PC-3 (cell line): ENCODE measurements at regions not wholly inside any gene's neighbourhood (a gene's known extent, or its start where the extent isn't known, plus 50 kb on each side); places are given as distances from the start of the nearest gene placed in this dataset.

Experiments used
- ATAC-seq: fragments of 200-7000 bp; cut with Tn5 transposase; 2 replicates; pipeline ENCODE4 v1.9.1; 2020; ENCODE audit warnings: mild to moderate bottlenecking, moderate library complexity
- BruUV-seq: library from RNA; stranded (reverse); fragments of 400-500 nt; replicated peaks from 2 replicates; lab custom pipeline; 2021; lab: Mats Ljungman, UMichigan
- CTCF ChIA-PET: fragments of 300-600 bp; sonication (Branson Sonifier 250); formaldehyde crosslinking; loops from one replicate; lab custom pipeline; 2022; ENCODE audit warnings: antibody characterized with exemption; lab: Charles Lee
- POLR2A ChIA-PET: fragments of 300-600 bp; sonication (Branson Sonifier 250); formaldehyde crosslinking; loops from one replicate; lab custom pipeline; 2022; ENCODE audit warnings: antibody characterized with exemption; ENCODE audit not compliant: unreplicated experiment; lab: Charles Lee
- DNase-seq: peaks from one replicate; pipeline ENCODE4 v3.0.0-alpha.2; 2015
- H2AFZ ChIP-seq: fragments of 300-600 bp; sonication (generic); 2 replicates; pipeline ENCODE4 v1.6.0; 2016; ENCODE audit warnings: antibody characterized with exemption, low read length
- H3F3A ChIP-seq: fragments of 300-600 bp; sonication (generic); one replicate; pipeline ENCODE4 v1.6.0; 2017; ENCODE audit warnings: antibody characterized with exemption, low read length, control low read depth, mild to moderate bottlenecking; ENCODE audit not compliant: unreplicated experiment
- H3K27ac ChIP-seq: fragments of 300-600 bp; sonication (generic); 2 replicates; pipeline ENCODE4 v1.5.1; 2016; ENCODE audit warnings: mild to moderate bottlenecking, low read length
- H3K27me3 ChIP-seq: fragments of 300-600 bp; sonication (generic); 2 replicates; pipeline ENCODE4 v1.6.1; 2016; ENCODE audit warnings: low read length, mixed read lengths
- H3K36me3 ChIP-seq: fragments of 300-600 bp; sonication (generic); 2 replicates; pipeline ENCODE4 v1.6.1; 2016; ENCODE audit warnings: low read depth, mixed run types, low read length, mixed read lengths
- H3K4me1 ChIP-seq: fragments of 300-600 bp; sonication (generic); 2 replicates; pipeline ENCODE4 v1.5.1; 2016; ENCODE audit warnings: low read length; ENCODE audit not compliant: insufficient read depth
- H3K4me2 ChIP-seq: fragments of 300-600 bp; sonication (generic); 2 replicates; pipeline ENCODE4 v1.6.0; 2016; ENCODE audit warnings: low read length
- H3K4me3 ChIP-seq: fragments of 300-600 bp; sonication (generic); 2 replicates; pipeline ENCODE4 v1.5.1; 2016; ENCODE audit warnings: mild to moderate bottlenecking, low read length, mixed read lengths
- H3K79me2 ChIP-seq: fragments of 300-600 bp; sonication (generic); 2 replicates; pipeline ENCODE4 v1.6.1; 2017; ENCODE audit warnings: low read length, mixed read lengths
- H3K9ac ChIP-seq: fragments of 300-600 bp; sonication (generic); 2 replicates; pipeline ENCODE4 v1.6.0; 2016; ENCODE audit warnings: mild to moderate bottlenecking, low read length
- H3K9me2 ChIP-seq: fragments of 300-600 bp; sonication (generic); replicated peaks from 2 replicates; pipeline ENCODE4 v1.6.1; 2016; ENCODE audit warnings: mixed run types, low read length, mixed read lengths
- H3K9me3 ChIP-seq: fragments of 300-600 bp; sonication (generic); 2 replicates; pipeline ENCODE4 v1.6.1; 2016; ENCODE audit warnings: low read length, mixed read lengths
- H4K20me1 ChIP-seq: fragments of 300-600 bp; sonication (generic); 2 replicates; pipeline ENCODE4 v1.6.1; 2016; ENCODE audit warnings: low read length, mixed read lengths
- CTCF ChIP-seq: fragments of 300-600 bp; sonication (generic); conservative IDR thresholded peaks from 2 replicates; pipeline ENCODE4 v1.5.1; 2017; ENCODE audit warnings: antibody characterized with exemption, low read depth, mild to moderate bottlenecking, low read length
- EZH2 ChIP-seq: fragments of 300-600 bp; sonication (generic); IDR thresholded peaks from one replicate; pipeline ENCODE4 v1.6.1; 2017; ENCODE audit warnings: antibody characterized with exemption, mild to moderate bottlenecking, low read length; ENCODE audit not compliant: unreplicated experiment
- EZH2phosphoT487 ChIP-seq: fragments of 300-600 bp; sonication (generic); IDR thresholded peaks from 2 replicates; pipeline ENCODE4 v1.6.1; 2018; ENCODE audit warnings: mild to moderate bottlenecking, antibody characterized with exemption, low read length, borderline replicate concordance
- intact Hi-C: fragments of 100-400 bp; cut with micrococcal nuclease; formaldehyde crosslinking; loops from 2 replicates; pipeline ENCODE4 v1.9.0; 2023

- no peak overlapping the region for H3K4me3 ChIP-seq
- no peak overlapping the region for H3K4me2 ChIP-seq
- H3F3A ChIP-seq, result no peaks in the 10 kb centered on the region
- intact Hi-C loops, result no loop called here
- CTCF ChIA-PET, result no interaction called here
- H2AFZ ChIP-seq, result no peak overlapping the region
- no TSS peak for BruUV-seq
- no peaks in the 10 kb centered on the region for H3K27me3 ChIP-seq
- DNase-seq, result no peak
- H3K36me3 ChIP-seq, result no peaks in the 10 kb centered on the region
- H3K9me2 ChIP-seq, result no peaks in the 10 kb centered on the region
- H3K79me2 ChIP-seq, result no peaks in the 10 kb centered on the region
- H3K9ac ChIP-seq, result no peak overlapping the region
- TF ChIP-seq CTCF, result no peak
- TF ChIP-seq EZH2phosphoT487, result no peak
- TF ChIP-seq EZH2, result no peak
- no peaks in the 10 kb centered on the region for H3K9me3 ChIP-seq
- POLR2A ChIA-PET, result interaction anchor here (0.7 kb wide), 1 partner anchor 172 kb away, joined by 3 read pairs; no protein-coding TSS in a partner anchor
- no peak overlapping the region for H3K27ac ChIP-seq
- ATAC-seq, result no peak
- no peaks in the 10 kb centered on the region for H4K20me1 ChIP-seq
- H3K4me1 ChIP-seq, result peaks cover 23% of the 10 kb centered on the region
Measured at GRCh38 chr2:207313947-207314346, 148.2 kb upstream of the KLF7 start.

DNA sequence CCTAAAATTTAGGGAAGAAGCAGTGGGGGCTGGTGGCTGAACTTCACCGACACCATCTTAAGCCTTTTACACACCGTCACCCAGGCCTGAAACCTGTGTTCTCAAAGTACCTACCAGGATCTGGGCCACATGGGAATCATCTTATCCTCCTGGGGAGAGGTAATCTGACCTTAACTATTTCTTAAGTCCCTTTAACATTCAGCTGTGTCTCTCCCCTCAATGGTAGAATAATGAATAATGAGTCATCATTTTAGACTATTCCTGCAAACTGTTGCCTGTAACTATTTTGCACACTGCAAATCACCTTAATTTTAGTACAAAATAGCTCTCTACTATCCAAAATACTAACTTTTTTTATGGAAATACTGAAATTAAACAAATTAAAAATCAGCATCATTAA, 149.4 kb upstream of the KLF7 start:
- ATAC-seq, result no peak
- ChIA-PET CTCF (no interaction called here), POLR2A (interaction anchor here (0.6 kb wide), 1 partner anchor 87 kb away, joined by 3 read pairs; no protein-coding TSS in a partner anchor)

More for the DNA sequence above, 149.4 kb upstream of the KLF7 start:
- H2AFZ ChIP-seq, result 0 out of 2 replicates have a peak overlapping the region, but pooled peaks have one; percentile 2
- no peaks in the 10 kb centered on the region for H3F3A ChIP-seq
- H3K79me2 ChIP-seq, result no peaks in the 10 kb centered on the region
- DNase-seq, result peak; percentile 35
- H3K9me3 ChIP-seq, result no peaks in the 10 kb centered on the region
- peaks cover 23% of the 10 kb centered on the region for H3K4me1 ChIP-seq
- intact Hi-C loops, result loop anchor here (5.0 kb wide), 1 partner anchor 148 kb away; the partner anchor contains the start of gene KLF7
- H3K27me3 ChIP-seq, result no peaks in the 10 kb centered on the region
- H4K20me1 ChIP-seq, result no peaks in the 10 kb centered on the region
- H3K4me3 ChIP-seq, result no peak overlapping the region
- no peak overlapping the region for H3K27ac ChIP-seq
- H3K9me2 ChIP-seq, result no peaks in the 10 kb centered on the region
- BruUV-seq, result no TSS peak
- no peak overlapping the region for H3K4me2 ChIP-seq
- H3K9ac ChIP-seq, result no peak overlapping the region
- no peaks in the 10 kb centered on the region for H3K36me3 ChIP-seq
- TF ChIP-seq EZH2 (no peak), EZH2phosphoT487 (no peak), CTCF (no peak)
